SJSA1 (cell line): ENCODE measurements at regions not wholly inside any gene's neighbourhood (a gene's known extent, or its start where the extent isn't known, plus 50 kb on each side); places are given as distances from the start of the nearest gene placed in this dataset.
"Not testable (repeated sequence)": the region's sequence is repeated elsewhere in the genome, so short reads cannot be mapped to it uniquely, and the experiment has no call there.

Source experiments
- DNase-seq, 2 experiments: peaks; one replicate each; pipeline ENCODE4 v3.0.0-alpha.2; 2015 to 2020; ENCODE audit warnings: low spot score in 2 of 2, low read depth in 1 of 2
- H3K27ac ChIP-seq: fragments of 250-450 bp; sonication (Bioruptor Pico); 2 replicates; pipeline ENCODE4 v1.5.1; 2020; ENCODE audit warnings: mild to moderate bottlenecking, moderate library complexity
- H3K27me3 ChIP-seq: fragments of 250-450 bp; sonication (Bioruptor Pico); replicated peaks from 2 replicates; pipeline ENCODE4 v1.5.1; 2020; ENCODE audit warnings: mild to moderate bottlenecking, moderate library complexity
- H3K36me3 ChIP-seq: fragments of 250-450 bp; sonication (Bioruptor Pico); 2 replicates; pipeline ENCODE4 v1.5.1; 2020; ENCODE audit warnings: mild to moderate bottlenecking
- H3K4me1 ChIP-seq: fragments of 250-450 bp; sonication (Bioruptor Pico); replicated peaks from 2 replicates; pipeline ENCODE4 v1.6.1; 2021; ENCODE audit warnings: mild to moderate bottlenecking
- H3K4me3 ChIP-seq: fragments of 250-450 bp; sonication (Bioruptor Pico); 2 replicates; pipeline ENCODE4 v1.5.1; 2020; ENCODE audit warnings: mild to moderate bottlenecking
- H3K9me3 ChIP-seq: fragments of 250-450 bp; sonication (Bioruptor Pico); replicated peaks from 2 replicates; pipeline ENCODE4 v1.5.1; 2020; ENCODE audit warnings: mild to moderate bottlenecking

GRCh38 chr9:134540276-134541096, 101.1 kb upstream of the COL5A1 start:
- Histone ChIP-seq H3K9me3 (no peaks in the 10 kb centered on the region), H3K27me3 (no peaks in the 10 kb centered on the region), H3K4me3 (no peak overlapping the region), H3K36me3 (no peaks in the 10 kb centered on the region), H3K27ac (no peak overlapping the region), H3K4me1 (peaks cover 55% of the 10 kb centered on the region)
- DNase-seq: no peak

- H3K27ac ChIP-seq: no peak overlapping the region
- no peaks in the 10 kb centered on the region for H3K27me3 ChIP-seq
- no peaks in the 10 kb centered on the region for H3K9me3 ChIP-seq
- H3K4me1 ChIP-seq: peaks cover 55% of the 10 kb centered on the region
- DNase-seq: no peak
- no peak overlapping the region for H3K4me3 ChIP-seq
- H3K36me3 ChIP-seq: no peaks in the 10 kb centered on the region
Measured at GRCh38 chr9:134541097-134541747, 100.4 kb upstream of the COL5A1 start.

DNA sequence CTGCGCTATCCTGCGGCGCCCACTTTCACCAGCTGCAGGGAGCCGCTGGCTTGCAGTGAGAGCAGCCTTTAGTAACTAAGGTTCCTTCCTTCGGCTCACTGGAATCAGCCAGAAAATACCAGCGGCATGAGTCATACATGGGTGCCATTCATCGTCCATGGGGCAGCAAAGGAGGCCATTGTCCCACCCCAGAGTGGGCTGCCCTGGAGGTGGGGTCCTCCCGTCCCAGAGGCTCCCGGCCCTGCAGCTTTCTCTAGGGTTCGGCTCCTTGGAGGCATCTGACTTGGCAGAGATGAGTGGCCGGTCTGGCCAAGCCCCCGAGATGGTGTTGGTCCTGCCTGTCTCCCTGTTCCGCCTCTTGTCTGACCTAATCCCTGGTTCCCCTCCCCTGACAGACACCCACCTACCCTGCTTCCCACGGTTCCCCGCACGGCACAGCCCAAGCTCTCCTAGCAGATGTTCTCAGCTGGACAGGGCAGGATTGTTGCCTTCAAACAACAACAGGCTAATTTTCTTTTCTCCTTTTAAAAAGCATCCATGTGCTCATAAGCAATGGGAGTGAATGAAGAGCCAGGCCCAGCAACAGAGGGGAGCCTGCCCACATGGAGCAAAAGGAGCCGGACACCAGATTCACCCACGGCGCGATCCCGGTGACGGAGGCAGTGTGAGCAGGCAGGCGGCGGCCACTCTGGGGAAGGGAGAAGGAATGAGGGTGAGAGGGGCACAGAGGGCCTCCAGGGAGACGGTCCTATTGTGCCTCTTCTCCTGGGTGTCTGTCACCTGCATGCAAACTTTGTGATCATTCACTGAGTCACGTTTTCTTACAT, 97.0 kb upstream of the COL5A1 start:
- H3K36me3 ChIP-seq: no peaks in the 10 kb centered on the region
- DNase-seq: peak; percentile 90 to 91

DNA sequence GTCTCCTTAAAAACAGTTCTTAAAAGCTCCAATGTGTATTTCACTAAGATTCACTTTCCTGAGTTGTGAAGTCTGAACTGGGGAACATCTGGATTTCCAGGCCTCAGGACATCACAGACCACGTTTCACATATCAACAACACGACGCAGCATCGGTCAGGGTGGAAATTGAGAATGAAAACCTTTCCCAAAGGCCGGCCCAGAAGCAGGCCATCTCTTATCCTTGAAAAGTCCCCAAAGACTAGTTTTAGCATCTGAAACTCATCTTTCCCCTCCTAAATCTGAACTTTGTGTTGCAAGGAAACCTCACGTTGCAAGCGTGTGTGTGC, 96.4 kb upstream of the COL5A1 start:
- Histone ChIP-seq H3K36me3 (no peaks in the 10 kb centered on the region), H3K27ac (peak overlapping the region; percentile 81), H3K4me1 (peaks cover 36% of the 10 kb centered on the region), H3K4me3 (no peak overlapping the region), H3K9me3 (no peaks in the 10 kb centered on the region), H3K27me3 (no peaks in the 10 kb centered on the region)
- DNase-seq: peak in 1 of 2 experiments; percentile 21

More for the DNA sequence above, 97.0 kb upstream of the COL5A1 start:
- Histone ChIP-seq H3K27me3 (no peaks in the 10 kb centered on the region), H3K27ac (peak overlapping the region; percentile 81), H3K4me3 (no peak overlapping the region), H3K4me1 (peaks cover 36% of the 10 kb centered on the region), H3K9me3 (no peaks in the 10 kb centered on the region)

DNA sequence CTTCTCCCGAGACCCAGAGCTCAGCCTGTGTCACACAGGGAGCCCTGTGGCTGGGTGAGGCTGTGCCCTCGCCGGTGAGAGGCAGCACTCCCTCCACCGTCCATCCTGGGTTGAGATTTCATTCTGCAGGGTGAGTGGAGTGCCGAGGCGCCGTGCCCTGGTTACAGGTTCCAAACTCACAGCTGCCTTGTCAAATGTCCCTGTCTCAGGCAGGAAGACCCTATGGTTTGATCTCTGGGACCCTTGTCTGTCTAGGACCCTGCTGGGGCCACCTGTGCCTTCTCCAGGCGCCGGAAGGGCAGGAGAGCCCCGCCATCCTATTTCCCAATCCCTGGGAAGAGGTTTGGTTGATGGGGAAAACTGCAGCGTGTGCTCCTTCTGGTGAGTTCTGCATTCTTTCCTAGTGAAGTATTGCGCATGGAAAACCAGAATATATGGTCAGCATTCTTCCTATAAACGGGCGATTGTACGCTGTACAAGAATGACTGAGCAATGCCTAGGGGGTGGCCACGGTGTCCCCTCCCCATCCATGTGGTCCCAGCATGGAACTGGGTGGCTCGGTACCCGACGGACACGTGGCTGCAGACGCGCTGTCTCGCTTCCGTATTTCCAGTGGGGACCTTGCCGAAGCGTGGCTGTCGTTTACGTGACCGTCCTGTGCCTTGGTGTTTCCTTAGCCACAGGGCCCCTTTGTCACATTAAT, 95.9 kb upstream of the COL5A1 start:
- DNase-seq: peak in 1 of 2 experiments; percentile 44
- H3K4me1 ChIP-seq: peaks cover 41% of the 10 kb centered on the region
- H3K9me3 ChIP-seq: no peaks in the 10 kb centered on the region
- no peaks in the 10 kb centered on the region for H3K36me3 ChIP-seq
- no peaks in the 10 kb centered on the region for H3K27me3 ChIP-seq
- peak overlapping the region; percentile 81 for H3K27ac ChIP-seq
- no peak overlapping the region for H3K4me3 ChIP-seq

DNA sequence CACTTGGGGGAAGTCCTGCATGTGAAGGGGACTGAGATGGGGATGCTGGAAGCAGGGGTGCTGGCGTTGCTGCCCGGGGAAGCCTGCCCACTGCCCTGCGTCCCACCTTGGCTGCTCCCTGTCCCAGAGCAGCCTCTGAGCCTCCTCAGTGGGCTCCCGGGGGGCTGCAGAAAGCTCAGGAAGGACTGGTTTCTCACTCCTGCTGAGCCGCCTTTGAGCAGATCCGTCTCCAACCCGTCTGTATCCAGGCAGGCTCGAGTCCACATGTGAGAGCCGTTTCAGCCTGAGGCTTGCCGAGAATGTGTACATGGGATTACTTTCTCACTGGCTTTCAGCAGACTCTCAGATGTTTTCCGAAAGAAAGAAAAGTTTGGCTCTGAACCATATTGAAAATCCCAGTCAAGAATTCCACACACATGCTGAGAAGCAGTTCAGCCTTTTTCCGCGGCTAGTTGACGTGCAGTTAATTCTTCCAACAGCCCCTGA, 95.3 kb upstream of the COL5A1 start:
- Histone ChIP-seq H3K4me1 (peaks cover 46% of the 10 kb centered on the region), H3K27me3 (no peaks in the 10 kb centered on the region), H3K36me3 (no peaks in the 10 kb centered on the region), H3K27ac (peak overlapping the region; percentile 81), H3K4me3 (no peak overlapping the region), H3K9me3 (no peaks in the 10 kb centered on the region)
- DNase-seq: no peak

GRCh38 chr9:134546746-134547145, 94.9 kb upstream of the COL5A1 start:
- no peak for DNase-seq
- Histone ChIP-seq H3K27ac (no peak overlapping the region), H3K4me1 (peaks cover 51% of the 10 kb centered on the region), H3K36me3 (no peaks in the 10 kb centered on the region), H3K4me3 (no peak overlapping the region), H3K9me3 (no peaks in the 10 kb centered on the region), H3K27me3 (no peaks in the 10 kb centered on the region)

DNA sequence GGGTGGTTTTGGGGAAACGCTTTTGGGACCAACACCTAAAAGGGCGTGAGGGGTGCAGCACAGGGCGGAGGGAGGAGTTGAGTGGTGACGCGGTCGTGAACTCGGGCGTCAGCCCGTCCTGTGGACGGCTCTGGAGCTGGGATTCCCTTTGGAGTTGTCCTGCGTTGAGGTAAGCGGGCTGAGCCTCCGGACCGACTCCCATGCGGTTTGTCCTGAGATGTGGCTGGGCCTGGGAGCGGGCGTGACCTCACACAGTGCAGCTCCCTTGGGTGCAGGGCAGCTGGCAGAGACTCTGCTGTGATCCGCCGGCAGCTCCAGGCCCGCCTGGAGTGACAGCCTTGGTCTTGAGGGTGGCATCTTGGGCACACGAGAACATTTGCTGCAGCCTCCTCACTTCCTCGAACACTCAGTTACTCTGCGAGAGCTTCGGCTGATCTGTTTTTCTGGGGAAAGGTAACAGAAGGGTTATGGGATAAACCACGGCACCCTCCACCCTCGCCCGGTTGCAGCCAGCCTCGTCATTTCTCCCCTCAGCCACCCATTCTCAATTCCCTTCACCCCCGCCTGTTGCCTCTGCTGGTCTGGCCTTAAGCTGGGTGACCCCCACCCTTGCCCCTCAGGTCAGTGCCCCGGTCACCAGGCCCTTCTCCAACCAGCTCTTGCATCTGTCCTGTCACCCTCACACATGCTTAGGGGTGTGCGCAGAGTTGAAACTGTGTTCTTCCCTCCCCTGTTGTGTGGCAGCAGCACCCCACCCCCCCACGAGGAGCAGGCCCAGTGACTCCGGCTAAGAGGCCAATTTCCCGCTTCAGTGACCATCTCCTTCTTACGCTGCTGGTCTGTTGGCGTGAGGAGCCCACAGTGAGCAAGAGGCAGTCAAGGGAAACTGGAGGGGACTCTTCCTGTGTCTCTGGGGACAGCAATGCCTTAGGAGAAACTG, 94.2 kb upstream of the COL5A1 start:
- Histone ChIP-seq H3K9me3 (no peaks in the 10 kb centered on the region), H3K27me3 (no peaks in the 10 kb centered on the region), H3K27ac (no peak overlapping the region), H3K4me3 (no peak overlapping the region), H3K4me1 (peaks cover 58% of the 10 kb centered on the region), H3K36me3 (no peaks in the 10 kb centered on the region)
- DNase-seq: no peak

DNA sequence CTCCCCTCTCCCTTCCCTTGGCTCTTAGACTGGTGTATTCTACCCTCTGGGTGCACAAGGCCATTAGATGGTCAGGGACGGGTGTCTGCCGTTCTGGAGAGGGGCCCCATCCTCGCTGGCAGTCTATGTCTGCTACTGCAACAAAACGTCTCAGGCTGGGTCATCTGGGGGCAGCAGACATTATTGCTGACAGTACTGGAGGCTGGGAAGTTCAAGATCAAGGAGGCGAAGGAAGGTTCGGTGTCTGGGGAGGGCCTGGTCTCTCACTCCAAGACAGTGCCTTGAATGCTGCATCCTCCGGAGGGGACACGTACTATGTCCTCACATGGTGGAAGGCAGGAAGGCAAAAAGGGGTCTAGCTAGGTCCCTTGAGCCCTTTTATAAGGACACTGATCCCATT, 93.4 kb upstream of the COL5A1 start:
- no peak overlapping the region for H3K4me3 ChIP-seq
- DNase-seq: no peak
- no peaks in the 10 kb centered on the region for H3K36me3 ChIP-seq
- no peaks in the 10 kb centered on the region for H3K27me3 ChIP-seq
- H3K9me3 ChIP-seq: no peaks in the 10 kb centered on the region
- H3K4me1 ChIP-seq: peaks cover 65% of the 10 kb centered on the region
- no peak overlapping the region for H3K27ac ChIP-seq

GRCh38 chr9:134548618-134549017, 93.0 kb upstream of the COL5A1 start:
- DNase-seq: no peak
- H3K4me1 ChIP-seq: peaks cover 66% of the 10 kb centered on the region

DNA sequence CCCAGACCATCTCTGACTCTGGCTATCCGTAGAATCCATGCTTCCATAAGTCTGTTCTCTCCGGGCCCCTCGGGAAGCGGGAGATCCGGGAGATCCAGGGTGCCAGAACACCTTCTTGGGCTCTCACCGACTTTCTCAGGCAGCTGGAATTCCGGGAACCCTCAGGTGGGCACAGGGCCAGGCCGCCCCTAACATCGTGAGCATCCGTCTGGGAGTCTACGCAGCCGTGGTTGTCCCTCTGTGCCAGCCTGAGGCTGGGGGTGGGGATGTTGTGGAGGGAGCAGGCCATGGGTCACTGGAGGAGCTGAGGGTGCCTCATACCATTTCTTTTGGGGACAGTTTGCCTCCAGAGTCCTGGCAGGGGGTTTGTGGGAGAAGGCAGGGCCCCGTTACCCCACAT, 92.3 kb upstream of the COL5A1 start:
- no peaks in the 10 kb centered on the region for H3K9me3 ChIP-seq
- DNase-seq: no peak
- H3K27ac ChIP-seq: no peak overlapping the region
- no peaks in the 10 kb centered on the region for H3K27me3 ChIP-seq
- H3K4me1 ChIP-seq: peaks cover 64% of the 10 kb centered on the region
- no peak overlapping the region for H3K4me3 ChIP-seq
- H3K36me3 ChIP-seq: no peaks in the 10 kb centered on the region

More at GRCh38 chr9:134548618-134549017, 93.0 kb upstream of the COL5A1 start:
- H3K27me3 ChIP-seq: no peaks in the 10 kb centered on the region
- H3K4me3 ChIP-seq: no peak overlapping the region
- H3K27ac ChIP-seq: no peak overlapping the region
- no peaks in the 10 kb centered on the region for H3K9me3 ChIP-seq
- H3K36me3 ChIP-seq: no peaks in the 10 kb centered on the region

GRCh38 chr9:134550081-134550480, 91.5 kb upstream of the COL5A1 start:
- not testable (repeated sequence) for H3K36me3 ChIP-seq, H3K27me3 ChIP-seq, H3K27ac ChIP-seq, H3K9me3 ChIP-seq, H3K4me3 ChIP-seq, DNase-seq
- peaks cover 64% of the 10 kb centered on the region for H3K4me1 ChIP-seq
